Endothelial cell (in vitro differentiated cells): ENCODE measurements at regions not wholly inside any gene's neighbourhood (a gene's known extent, or its start where the extent isn't known, plus 50 kb on each side); places are given as distances from the start of the nearest gene placed in this dataset.

Experiments
- DNase-seq: peaks from one replicate; pipeline ENCODE4 v3.0.0; 2021; ENCODE audit warnings: low spot score
- H3K27ac Mint-ChIP-seq: one replicate; pipeline ENCODE4 v1.8.0; 2021; ENCODE audit warnings: mixed read lengths, inconsistent platforms; ENCODE audit not compliant: unreplicated experiment
- H3K27me3 Mint-ChIP-seq: one replicate; pipeline ENCODE4 v1.8.0; 2021; ENCODE audit warnings: mild to moderate bottlenecking, moderate library complexity, mixed read lengths, inconsistent platforms; ENCODE audit not compliant: unreplicated experiment
- H3K36me3 Mint-ChIP-seq: one replicate; pipeline ENCODE4 v1.8.0; 2021; ENCODE audit warnings: mild to moderate bottlenecking, low read depth, mixed read lengths, inconsistent platforms; ENCODE audit not compliant: unreplicated experiment
- H3K4me1 Mint-ChIP-seq: one replicate; pipeline ENCODE4 v1.8.0; 2021; ENCODE audit warnings: mild to moderate bottlenecking, mixed read lengths, inconsistent platforms; ENCODE audit not compliant: unreplicated experiment
- H3K4me3 Mint-ChIP-seq: one replicate; pipeline ENCODE4 v1.8.0; 2021; ENCODE audit warnings: mild to moderate bottlenecking, mixed read lengths, inconsistent platforms; ENCODE audit not compliant: unreplicated experiment
- H3K9me3 Mint-ChIP-seq: one replicate; pipeline ENCODE4 v1.8.0; 2021; ENCODE audit warnings: mixed read lengths, inconsistent platforms; ENCODE audit not compliant: unreplicated experiment
- TF ChIP-seq, protein P1 (sequence below): fragments of 200-600 bp; sonication (generic); IDR thresholded peaks from one replicate; pipeline ENCODE4 v1.5.0; 2021; ENCODE audit warnings: antibody characterized with exemption; ENCODE audit not compliant: unreplicated experiment

- Mint-ChIP-seq H3K36me3 (no peaks in the 10 kb centered on the region), H3K27ac (no peak overlapping the region), H3K4me1 (no peaks in the 10 kb centered on the region), H3K4me3 (no peak overlapping the region), H3K27me3 (peaks cover 1% of the 10 kb centered on the region), H3K9me3 (no peaks in the 10 kb centered on the region)
- no peak for DNase-seq
- TF ChIP-seq, protein P1, sequence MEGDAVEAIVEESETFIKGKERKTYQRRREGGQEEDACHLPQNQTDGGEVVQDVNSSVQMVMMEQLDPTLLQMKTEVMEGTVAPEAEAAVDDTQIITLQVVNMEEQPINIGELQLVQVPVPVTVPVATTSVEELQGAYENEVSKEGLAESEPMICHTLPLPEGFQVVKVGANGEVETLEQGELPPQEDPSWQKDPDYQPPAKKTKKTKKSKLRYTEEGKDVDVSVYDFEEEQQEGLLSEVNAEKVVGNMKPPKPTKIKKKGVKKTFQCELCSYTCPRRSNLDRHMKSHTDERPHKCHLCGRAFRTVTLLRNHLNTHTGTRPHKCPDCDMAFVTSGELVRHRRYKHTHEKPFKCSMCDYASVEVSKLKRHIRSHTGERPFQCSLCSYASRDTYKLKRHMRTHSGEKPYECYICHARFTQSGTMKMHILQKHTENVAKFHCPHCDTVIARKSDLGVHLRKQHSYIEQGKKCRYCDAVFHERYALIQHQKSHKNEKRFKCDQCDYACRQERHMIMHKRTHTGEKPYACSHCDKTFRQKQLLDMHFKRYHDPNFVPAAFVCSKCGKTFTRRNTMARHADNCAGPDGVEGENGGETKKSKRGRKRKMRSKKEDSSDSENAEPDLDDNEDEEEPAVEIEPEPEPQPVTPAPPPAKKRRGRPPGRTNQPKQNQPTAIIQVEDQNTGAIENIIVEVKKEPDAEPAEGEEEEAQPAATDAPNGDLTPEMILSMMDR, result no peak
Observed at GRCh38 chr5:99063737-99064136, 134.9 kb upstream of the CHD1 start.

- DNase-seq, result no peak
- Mint-ChIP-seq H3K9me3 (no peaks in the 10 kb centered on the region), H3K27me3 (no peaks in the 10 kb centered on the region), H3K27ac (no peak overlapping the region), H3K36me3 (no peaks in the 10 kb centered on the region), H3K4me1 (no peaks in the 10 kb centered on the region), H3K4me3 (no peak overlapping the region)
- TF ChIP-seq, protein P1, result no peak
Observed at GRCh38 chr5:99061711-99062110, 132.9 kb upstream of the CHD1 start.

DNA sequence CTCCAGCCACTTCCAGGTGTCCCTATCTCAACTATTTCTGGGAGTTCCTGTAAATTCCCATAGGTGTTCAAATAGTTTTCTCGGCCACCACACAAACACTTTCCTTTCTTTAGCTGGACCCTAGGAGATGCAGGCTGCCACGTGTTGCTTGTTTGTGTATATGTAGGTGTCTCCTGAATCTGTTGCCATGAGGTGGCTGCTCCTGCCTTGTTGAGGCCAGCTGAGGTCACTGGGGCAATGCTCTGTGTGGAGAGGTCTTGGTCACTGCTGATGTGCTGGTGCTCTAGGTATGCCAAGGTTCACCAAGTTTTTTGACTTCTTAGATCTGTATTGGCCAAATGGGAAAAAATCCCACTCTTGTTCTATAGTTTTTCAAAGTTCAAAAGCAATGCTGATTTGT lies 132.5 kb upstream of the CHD1 start:
- H3K36me3 Mint-ChIP-seq, result no peaks in the 10 kb centered on the region
- H3K27ac Mint-ChIP-seq, result no peak overlapping the region
- no peak for DNase-seq
- H3K9me3 Mint-ChIP-seq, result no peaks in the 10 kb centered on the region
- H3K4me3 Mint-ChIP-seq, result no peak overlapping the region
- no peaks in the 10 kb centered on the region for H3K4me1 Mint-ChIP-seq
- TF ChIP-seq, protein P1, result no peak
- no peaks in the 10 kb centered on the region for H3K27me3 Mint-ChIP-seq

DNA sequence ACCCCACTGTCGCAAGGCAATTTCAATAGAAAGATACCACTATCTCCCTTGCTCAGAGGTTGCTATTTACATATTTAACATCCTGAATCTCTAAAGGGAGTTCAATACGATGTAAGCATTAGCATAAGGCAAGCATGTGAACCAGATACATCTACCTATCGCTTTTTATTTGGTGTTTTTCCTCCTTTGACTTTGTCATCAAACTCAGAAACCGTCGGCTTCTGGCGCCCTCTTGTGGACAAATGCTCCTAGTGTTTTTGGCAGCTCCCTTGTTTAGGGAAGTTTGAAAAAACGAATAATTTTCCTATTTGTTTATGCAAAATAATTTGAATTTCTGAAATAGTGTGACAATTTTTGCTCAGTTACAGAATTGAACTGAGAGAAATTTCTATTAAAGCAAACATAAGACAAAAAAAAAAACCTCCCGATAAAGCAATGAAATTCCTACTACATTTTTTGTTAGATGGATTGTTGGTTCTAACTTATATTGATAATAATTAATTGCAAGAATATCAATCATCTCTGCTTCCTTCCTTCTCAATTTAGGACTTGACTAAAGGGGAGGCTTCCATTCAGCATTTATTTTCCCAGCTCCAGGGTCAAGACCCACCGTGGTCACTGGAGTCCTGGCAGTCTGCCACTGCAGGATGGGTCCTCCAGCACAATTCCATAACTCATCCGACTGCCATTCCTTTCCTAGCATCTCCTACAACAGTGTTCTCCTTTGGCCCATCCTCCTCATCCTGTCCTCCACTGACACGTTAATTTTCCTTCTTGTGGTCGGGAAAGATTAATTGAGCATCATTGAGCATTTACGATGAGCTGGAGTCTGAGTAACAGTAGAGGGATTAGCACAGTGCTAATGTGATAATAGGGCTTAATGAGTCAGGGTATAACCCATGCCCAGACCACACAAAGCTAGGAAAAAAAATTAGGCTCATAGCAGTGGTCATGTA lies 131.8 kb upstream of the CHD1 start:
- peak; percentile 79 for DNase-seq
- Mint-ChIP-seq H3K27me3 (no peaks in the 10 kb centered on the region), H3K36me3 (no peaks in the 10 kb centered on the region), H3K27ac (no peak overlapping the region), H3K9me3 (no peaks in the 10 kb centered on the region), H3K4me1 (no peaks in the 10 kb centered on the region), H3K4me3 (no peak overlapping the region)
- TF ChIP-seq, protein P1, result peak; percentile 91

DNA sequence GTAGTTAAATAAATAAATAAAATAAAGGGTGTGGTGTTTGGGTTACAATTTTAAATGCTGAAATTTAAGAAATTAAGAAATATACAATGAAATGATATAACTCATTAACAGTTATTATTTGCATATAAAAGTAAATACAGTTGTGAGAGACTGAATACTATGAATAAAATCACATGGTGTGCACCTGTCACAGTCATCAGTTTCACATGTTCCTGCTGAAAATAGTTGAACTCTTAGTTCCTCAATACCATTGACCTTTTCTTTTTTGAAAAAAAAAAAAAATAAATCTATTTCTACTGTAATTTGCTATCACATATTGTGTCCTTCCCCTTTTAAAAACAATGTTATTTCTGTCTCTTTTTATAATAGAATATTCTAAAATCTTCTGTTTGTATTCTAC lies 130.9 kb upstream of the CHD1 start:
- Mint-ChIP-seq H3K27ac (no peak overlapping the region), H3K9me3 (no peaks in the 10 kb centered on the region), H3K4me1 (no peaks in the 10 kb centered on the region), H3K27me3 (no peaks in the 10 kb centered on the region), H3K36me3 (no peaks in the 10 kb centered on the region), H3K4me3 (no peak overlapping the region)
- TF ChIP-seq, protein P1, result no peak
- DNase-seq, result no peak
